ENCODE measurements at regions not wholly inside any gene's neighbourhood (a gene's known extent, or its start where the extent isn't known, plus 50 kb on each side); places are given as distances from the start of the nearest gene placed in this dataset.
A peak's percentile ranks its signal among the peaks of the same experiment; 100 is the strongest.
"Not testable (repeated sequence)": the region's sequence is repeated elsewhere in the genome, so short reads cannot be mapped to it uniquely, and the experiment has no call there.

DNA sequence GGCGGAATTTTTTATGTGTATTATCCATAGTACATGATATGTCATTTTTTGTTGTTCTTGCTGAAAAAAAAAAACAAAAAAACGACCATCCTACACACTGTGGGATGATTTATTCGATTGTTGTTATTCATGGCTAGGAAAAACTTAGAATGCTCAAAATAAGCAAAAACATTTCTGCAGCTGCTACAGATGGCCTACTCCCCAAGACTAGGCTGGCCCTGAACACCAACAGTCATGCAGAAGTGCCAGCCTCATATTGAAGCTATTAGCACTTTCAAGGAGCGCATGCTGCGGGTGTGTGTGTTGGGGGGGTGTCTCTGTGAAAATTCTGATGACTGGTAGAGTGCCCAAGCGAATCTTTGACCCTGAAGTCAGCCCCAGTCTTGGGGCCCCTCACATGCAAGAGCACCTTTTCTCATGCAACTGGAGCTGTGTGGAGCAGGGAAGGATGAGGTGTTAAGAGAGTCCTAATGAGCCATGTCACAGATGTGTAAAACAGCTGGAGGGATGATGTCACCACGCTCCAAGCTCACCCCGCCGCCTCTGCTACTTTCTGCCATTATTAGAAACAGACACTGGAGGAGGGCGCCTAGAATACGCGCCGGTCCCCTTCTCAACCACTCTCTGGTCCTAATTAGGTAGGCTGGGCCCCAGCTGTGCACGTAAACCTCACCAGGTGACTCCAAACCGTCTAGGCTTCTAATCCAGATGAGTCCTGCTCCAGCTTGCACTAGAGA lies 61.0 kb upstream of the SMIM23 start:
- Histone ChIP-seq H3K4ac (ENCODE audit: low read depth in 1 of 2, low read length in 2 of 2) (no peak overlapping the region), H3K36me3 (ENCODE audit: control insufficient read depth in 1 of 2, insufficient read depth in 2 of 2, low read depth in 1 of 2, low read length in 2 of 2) (no peaks in the 10 kb centered on the region), H2AK5ac (ENCODE audit: low read length, severe bottlenecking) (no peak overlapping the region), H3K79me1 (replicated peaks; ENCODE audit: low read length, poor library complexity, severe bottlenecking) (no peaks in the 10 kb centered on the region), H2BK120ac (ENCODE audit: low read depth, low read length) (no peak overlapping the region), H3K9ac (ENCODE audit: low read length) (no peak overlapping the region), H2BK15ac (ENCODE audit: low read depth, poor library complexity, severe bottlenecking) (no peak overlapping the region), H3K4me3 (ENCODE audit: insufficient read depth in 1 of 2, low read depth in 1 of 2, low read length in 2 of 2) (no peak overlapping the region), H3K18ac (ENCODE audit: low read depth in 1 of 2, low read length in 2 of 2) (no peak overlapping the region), H3K27me3 (ENCODE audit: control insufficient read depth in 1 of 2, insufficient read depth in 1 of 2, low read length in 2 of 2) (peaks cover 23 to 32% of the 10 kb centered on the region in 2 experiments), H3K14ac (ENCODE audit: low read length in 2 of 2) (no peak overlapping the region), H3K27ac (ENCODE audit: low read length, poor library complexity, severe bottlenecking) (no peak overlapping the region), H2BK12ac (ENCODE audit: low read length in 2 of 2) (no peak overlapping the region), H3K23ac (ENCODE audit: low read length in 2 of 2) (no peak overlapping the region), H3K4me2 (ENCODE audit: low read length, poor library complexity, severe bottlenecking) (no peak overlapping the region), H4K8ac (ENCODE audit: low read length) (no peak overlapping the region), H3K9me3 (ENCODE audit: control insufficient read depth, low read length) (peaks cover 27% of the 10 kb centered on the region), H2BK5ac (ENCODE audit: low read depth, low read length, poor library complexity, severe bottlenecking) (no peak overlapping the region), H3K4me1 (ENCODE audit: control insufficient read depth, insufficient read depth, low read depth, low read length) (peaks cover 3% of the 10 kb centered on the region), H2AFZ (ENCODE audit: low read depth, low read length) (no peak overlapping the region), H4K91ac (ENCODE audit: low read length) (no peak overlapping the region)
- 61% methylated on average over 12 of the region's 15 CpGs for WGBS
- no peak for DNase-seq

DNA sequence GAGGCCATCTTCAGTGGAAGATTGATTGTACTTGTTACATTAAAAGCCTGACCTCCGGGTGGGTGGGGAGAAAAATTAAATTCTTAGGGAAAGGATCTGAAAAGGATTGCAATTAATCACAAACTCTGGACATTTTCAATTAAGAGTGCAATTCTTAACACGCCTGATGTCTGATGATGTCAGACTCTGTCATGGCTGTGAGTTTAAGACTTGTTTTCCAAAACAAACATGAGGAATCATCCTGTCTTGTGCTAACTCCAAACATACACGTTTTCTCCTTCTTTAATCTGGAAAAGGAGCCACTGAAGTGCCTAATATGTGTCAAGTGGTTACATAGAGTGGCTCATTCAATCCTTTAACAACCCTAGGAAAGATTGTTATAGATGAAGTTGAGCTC lies 60.4 kb upstream of the SMIM23 start:
- H4K8ac ChIP-seq (ENCODE audit: low read length), result no peak overlapping the region
- no peak overlapping the region for H2BK15ac ChIP-seq (ENCODE audit: low read depth, poor library complexity, severe bottlenecking)
- H2BK12ac ChIP-seq (ENCODE audit: low read length in 2 of 2), result no peak overlapping the region
- H3K4me3 ChIP-seq (ENCODE audit: insufficient read depth in 1 of 2, low read depth in 1 of 2, low read length in 2 of 2), result no peak overlapping the region
- no peak overlapping the region for H2BK5ac ChIP-seq (ENCODE audit: low read depth, low read length, poor library complexity, severe bottlenecking)
- H3K23ac ChIP-seq (ENCODE audit: low read length in 2 of 2), result no peak overlapping the region
- no peak overlapping the region for H2AK5ac ChIP-seq (ENCODE audit: low read length, severe bottlenecking)
- WGBS, result 63% methylated on average over 2 of the region's 3 CpGs
- DNase-seq, result no peak
- H3K27ac ChIP-seq (ENCODE audit: low read length, poor library complexity, severe bottlenecking), result no peak overlapping the region
- no peak overlapping the region for H3K9ac ChIP-seq (ENCODE audit: low read length)
- H3K4me1 ChIP-seq (ENCODE audit: control insufficient read depth, insufficient read depth, low read depth, low read length), result peaks cover 3% of the 10 kb centered on the region
- H3K79me1 ChIP-seq (replicated peaks; ENCODE audit: low read length, poor library complexity, severe bottlenecking), result no peaks in the 10 kb centered on the region
- peaks cover 17 to 27% of the 10 kb centered on the region in 2 experiments for H3K27me3 ChIP-seq (ENCODE audit: control insufficient read depth in 1 of 2, insufficient read depth in 1 of 2, low read length in 2 of 2)
- no peak overlapping the region for H3K4me2 ChIP-seq (ENCODE audit: low read length, poor library complexity, severe bottlenecking)
- no peak overlapping the region for H4K91ac ChIP-seq (ENCODE audit: low read length)
- H3K18ac ChIP-seq (ENCODE audit: low read depth in 1 of 2, low read length in 2 of 2), result no peak overlapping the region
- H3K9me3 ChIP-seq (ENCODE audit: control insufficient read depth, low read length), result peaks cover 32% of the 10 kb centered on the region
- no peak overlapping the region for H2AFZ ChIP-seq (ENCODE audit: low read depth, low read length)
- H3K4ac ChIP-seq (ENCODE audit: low read depth in 1 of 2, low read length in 2 of 2), result no peak overlapping the region
- H2BK120ac ChIP-seq (ENCODE audit: low read depth, low read length), result no peak overlapping the region
- no peak overlapping the region for H3K14ac ChIP-seq (ENCODE audit: low read length in 2 of 2)
- no peaks in the 10 kb centered on the region for H3K36me3 ChIP-seq (ENCODE audit: control insufficient read depth in 1 of 2, insufficient read depth in 2 of 2, low read depth in 1 of 2, low read length in 2 of 2)

DNA sequence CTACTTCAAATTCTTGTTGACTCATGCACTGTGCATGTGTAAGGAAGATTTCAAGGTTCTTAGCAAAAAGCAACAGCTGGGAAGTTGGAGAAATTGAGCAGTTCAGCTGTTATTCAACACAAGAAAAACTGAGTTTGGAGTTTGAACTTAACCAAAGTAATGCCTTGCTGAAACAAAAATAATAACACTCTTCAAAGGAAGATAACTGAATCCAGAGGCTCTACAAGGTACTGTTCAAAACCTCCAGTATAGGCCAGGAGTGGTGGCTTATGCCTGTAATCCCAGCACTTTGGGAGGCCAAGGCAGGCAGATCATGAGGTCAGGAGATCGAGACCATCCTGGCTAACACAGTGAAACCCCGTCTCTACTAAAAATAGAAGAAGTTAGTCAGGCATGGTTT lies 58.8 kb upstream of the SMIM23 start:
- Histone ChIP-seq H3K27me3 (ENCODE audit: control insufficient read depth in 1 of 2, insufficient read depth in 1 of 2, low read length in 2 of 2) (peaks cover 5 to 20% of the 10 kb centered on the region in 2 experiments), H3K9me3 (ENCODE audit: control insufficient read depth, low read length) (peaks cover 41% of the 10 kb centered on the region), H3K4me3 (ENCODE audit: insufficient read depth in 1 of 2, low read depth in 1 of 2, low read length in 2 of 2) (peak overlapping the region in 1 of 2 experiments; percentile 25)
- H2AFZ ChIP-seq (ENCODE audit: low read depth, low read length); H3K27ac ChIP-seq (ENCODE audit: low read length, poor library complexity, severe bottlenecking); H3K4me1 ChIP-seq (ENCODE audit: control insufficient read depth, insufficient read depth, low read depth, low read length); H3K23ac ChIP-seq (ENCODE audit: low read length in 2 of 2); H2BK5ac ChIP-seq (ENCODE audit: low read depth, low read length, poor library complexity, severe bottlenecking); H2BK12ac ChIP-seq (ENCODE audit: low read length in 2 of 2); H3K4ac ChIP-seq (ENCODE audit: low read depth in 1 of 2, low read length in 2 of 2); H4K8ac ChIP-seq (ENCODE audit: low read length); H3K79me1 ChIP-seq (replicated peaks; ENCODE audit: low read length, poor library complexity, severe bottlenecking); H3K18ac ChIP-seq (ENCODE audit: low read depth in 1 of 2, low read length in 2 of 2); H2BK15ac ChIP-seq (ENCODE audit: low read depth, poor library complexity, severe bottlenecking); H3K36me3 ChIP-seq (ENCODE audit: control insufficient read depth in 1 of 2, insufficient read depth in 2 of 2, low read depth in 1 of 2, low read length in 2 of 2); H3K4me2 ChIP-seq (ENCODE audit: low read length, poor library complexity, severe bottlenecking); H2AK5ac ChIP-seq (ENCODE audit: low read length, severe bottlenecking); H3K14ac ChIP-seq (ENCODE audit: low read length in 2 of 2); H3K9ac ChIP-seq (ENCODE audit: low read length); DNase-seq; H4K91ac ChIP-seq (ENCODE audit: low read length); H2BK120ac ChIP-seq (ENCODE audit: low read depth, low read length): not testable (repeated sequence)
- WGBS, result 86% methylated on average over 2 of the region's 2 CpGs

DNA sequence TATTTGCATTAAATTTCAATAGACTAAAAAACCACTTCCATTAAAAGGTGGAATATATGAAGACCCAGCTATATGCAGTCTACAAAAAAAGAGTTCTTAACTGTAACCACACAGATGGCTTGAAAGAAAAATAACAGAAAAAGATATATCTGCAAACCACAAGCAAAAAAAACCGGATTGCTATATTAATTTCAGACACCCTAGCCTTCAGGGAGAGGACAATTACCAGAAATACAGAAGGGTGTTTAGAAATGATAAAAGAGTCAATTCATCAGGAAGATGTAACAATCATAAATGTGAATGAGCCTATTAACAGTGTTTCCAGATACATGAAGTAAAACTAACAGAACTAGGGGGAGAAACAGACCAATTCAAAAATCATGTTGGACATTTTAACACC lies 56.9 kb upstream of the SMIM23 start:
- Histone ChIP-seq H2BK15ac (ENCODE audit: low read depth, poor library complexity, severe bottlenecking) (no peak overlapping the region), H3K4me3 (ENCODE audit: insufficient read depth in 1 of 2, low read depth in 1 of 2, low read length in 2 of 2) (no peak overlapping the region), H3K36me3 (ENCODE audit: control insufficient read depth in 1 of 2, insufficient read depth in 2 of 2, low read depth in 1 of 2, low read length in 2 of 2) (no peaks in the 10 kb centered on the region), H3K79me1 (replicated peaks; ENCODE audit: low read length, poor library complexity, severe bottlenecking) (no peaks in the 10 kb centered on the region), H3K9me3 (ENCODE audit: control insufficient read depth, low read length) (peaks cover 41% of the 10 kb centered on the region), H3K9ac (ENCODE audit: low read length) (no peak overlapping the region), H3K4me2 (ENCODE audit: low read length, poor library complexity, severe bottlenecking) (no peak overlapping the region), H2BK5ac (ENCODE audit: low read depth, low read length, poor library complexity, severe bottlenecking) (no peak overlapping the region), H3K4me1 (ENCODE audit: control insufficient read depth, insufficient read depth, low read depth, low read length) (peaks cover 3% of the 10 kb centered on the region), H4K91ac (ENCODE audit: low read length) (no peak overlapping the region), H3K18ac (ENCODE audit: low read depth in 1 of 2, low read length in 2 of 2) (no peak overlapping the region), H2BK12ac (ENCODE audit: low read length in 2 of 2) (no peak overlapping the region), H3K23ac (ENCODE audit: low read length in 2 of 2) (no peak overlapping the region), H3K4ac (ENCODE audit: low read depth in 1 of 2, low read length in 2 of 2) (no peak overlapping the region), H4K8ac (ENCODE audit: low read length) (no peak overlapping the region), H3K27ac (ENCODE audit: low read length, poor library complexity, severe bottlenecking) (no peak overlapping the region), H2BK120ac (ENCODE audit: low read depth, low read length) (no peak overlapping the region), H3K27me3 (ENCODE audit: control insufficient read depth in 1 of 2, insufficient read depth in 1 of 2, low read length in 2 of 2) (peaks cover 0 to 16% of the 10 kb centered on the region in 2 experiments), H3K14ac (ENCODE audit: low read length in 2 of 2) (no peak overlapping the region), H2AK5ac (ENCODE audit: low read length, severe bottlenecking) (no peak overlapping the region), H2AFZ (ENCODE audit: low read depth, low read length) (no peak overlapping the region)
- no peak for DNase-seq
- WGBS, result no CpG with 5 or more reads among the region's 1 CpG
